Mucosa of gallbladder (tissue), 1 donor: ENCODE measurements at regions not wholly inside any gene's neighbourhood (a gene's known extent, or its start where the extent isn't known, plus 50 kb on each side); places are given as distances from the start of the nearest gene placed in this dataset.

ENCODE experiments used
- DNase-seq: peaks from one replicate; pipeline ENCODE4 v3.0.0-alpha.2; 2020; ENCODE audit warnings: low spot score
- donor health status: DM: no; HTN: no; CAD: no.

DNA sequence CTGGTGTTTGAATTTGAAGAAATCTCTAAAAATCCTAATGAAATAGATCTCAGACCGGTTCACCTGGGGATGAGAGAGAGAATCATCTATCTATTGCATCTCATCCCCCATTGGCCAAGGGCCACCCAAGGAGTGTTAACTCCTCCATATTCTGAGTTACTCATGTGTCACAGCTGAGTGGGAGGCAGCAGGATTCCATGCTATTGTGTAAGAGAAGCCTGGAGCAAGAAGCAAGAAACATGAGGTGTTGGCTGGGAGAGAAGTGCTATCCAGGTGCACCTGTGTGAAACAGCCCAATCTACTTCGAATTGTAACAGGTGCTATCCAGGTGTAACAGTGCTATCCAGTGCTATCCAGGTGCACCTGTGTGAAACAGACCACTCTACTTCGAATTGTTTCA lies 150.3 kb upstream of the MAOA start:
- no peak for DNase-seq

DNA sequence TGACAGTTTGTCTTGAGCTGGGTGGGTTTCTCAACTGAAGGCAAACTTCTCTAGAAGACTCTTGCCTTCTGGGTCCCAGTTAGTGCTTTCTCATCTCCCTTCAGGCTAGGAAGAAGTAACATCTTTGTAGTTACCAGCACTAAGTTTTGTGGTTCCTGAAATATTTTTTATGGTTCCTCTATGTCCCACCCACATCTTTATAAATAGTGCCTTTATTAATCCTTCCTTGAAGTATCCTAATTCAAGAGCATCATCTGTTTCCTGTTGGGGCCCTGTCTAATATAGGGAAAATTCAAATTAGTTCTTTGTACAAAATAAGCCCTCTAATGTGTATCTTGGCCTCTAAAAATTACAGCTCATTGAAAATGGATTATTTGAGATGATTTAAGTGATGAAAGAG lies 147.4 kb upstream of the MAOA start:
- DNase-seq: no peak

DNA sequence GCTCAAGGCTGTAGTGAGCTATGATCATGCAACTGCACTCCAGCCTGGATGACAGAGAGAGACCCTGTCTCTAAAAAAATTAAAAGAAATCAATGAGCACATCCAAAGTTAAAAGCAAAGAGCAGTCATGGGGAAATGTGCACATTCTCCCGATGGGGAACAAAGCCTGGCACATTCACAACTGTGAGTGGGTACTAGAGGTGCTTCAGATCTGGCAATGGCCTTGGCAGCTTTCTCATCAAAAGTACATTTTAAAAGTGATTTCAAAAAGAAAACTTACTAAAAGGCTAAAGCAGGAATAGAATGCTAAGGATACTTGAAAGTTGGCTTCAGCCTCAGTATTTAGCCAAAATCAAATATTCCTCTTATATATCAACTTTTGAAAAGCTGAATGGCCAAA lies 145.9 kb upstream of the MAOA start:
- no peak for DNase-seq

DNA sequence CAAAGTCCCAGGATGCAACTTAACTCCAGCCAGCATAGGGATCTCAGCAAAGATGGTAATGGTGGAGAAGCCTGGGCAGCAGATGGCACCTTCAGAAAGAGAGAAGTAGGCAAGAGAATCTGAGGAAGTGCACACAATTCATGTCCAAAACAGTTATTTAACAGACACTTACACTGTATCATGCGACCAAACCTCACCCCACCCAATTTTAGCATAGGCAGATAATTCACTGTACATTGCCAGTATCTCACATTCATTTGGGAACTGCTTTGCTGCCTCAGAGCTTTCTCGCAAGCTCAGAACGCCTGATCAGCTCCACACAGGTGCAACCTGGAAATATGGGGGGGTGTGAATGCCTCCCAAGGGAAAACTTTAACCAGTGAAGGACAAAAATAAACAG lies 143.0 kb upstream of the MAOA start:
- DNase-seq: no peak

DNA sequence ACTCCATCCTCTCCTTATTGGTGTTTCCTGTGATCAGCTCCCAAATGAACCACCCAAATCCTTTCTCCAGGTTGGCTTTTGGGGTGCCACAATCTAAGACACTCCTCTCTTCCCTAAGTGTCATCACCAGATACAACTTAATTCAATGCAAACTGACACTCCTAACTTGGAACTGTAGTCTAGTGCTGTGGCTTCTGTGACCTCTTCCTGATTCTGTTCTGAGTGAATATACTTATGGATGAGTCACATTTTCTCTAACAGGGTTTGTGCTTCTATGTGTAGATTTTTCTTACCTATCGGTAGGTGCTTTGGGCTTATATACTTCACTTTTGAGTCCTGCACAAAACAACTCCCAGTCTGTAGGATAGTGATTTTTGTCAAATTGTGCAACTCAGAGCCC lies 141.3 kb upstream of the MAOA start:
- no peak for DNase-seq

DNA sequence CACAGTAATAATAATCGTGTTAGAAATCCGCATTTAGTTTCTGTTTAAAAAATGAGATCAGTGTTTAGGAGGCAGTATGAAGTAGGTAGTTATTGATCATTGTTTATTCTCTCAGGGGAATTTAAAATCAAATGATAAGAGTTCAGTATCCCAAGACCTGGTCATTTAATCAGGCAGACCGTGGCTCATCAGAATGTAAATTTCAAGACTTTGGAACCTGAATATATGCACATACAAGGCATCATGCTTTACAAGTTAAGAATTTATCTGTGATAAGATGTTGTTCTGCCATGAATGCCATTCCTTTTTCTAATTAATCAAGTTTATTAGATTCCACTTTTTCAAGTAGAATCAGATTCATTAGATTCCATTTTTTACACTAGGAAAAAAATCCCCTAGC lies 133.5 kb upstream of the MAOA start:
- no peak for DNase-seq

DNA sequence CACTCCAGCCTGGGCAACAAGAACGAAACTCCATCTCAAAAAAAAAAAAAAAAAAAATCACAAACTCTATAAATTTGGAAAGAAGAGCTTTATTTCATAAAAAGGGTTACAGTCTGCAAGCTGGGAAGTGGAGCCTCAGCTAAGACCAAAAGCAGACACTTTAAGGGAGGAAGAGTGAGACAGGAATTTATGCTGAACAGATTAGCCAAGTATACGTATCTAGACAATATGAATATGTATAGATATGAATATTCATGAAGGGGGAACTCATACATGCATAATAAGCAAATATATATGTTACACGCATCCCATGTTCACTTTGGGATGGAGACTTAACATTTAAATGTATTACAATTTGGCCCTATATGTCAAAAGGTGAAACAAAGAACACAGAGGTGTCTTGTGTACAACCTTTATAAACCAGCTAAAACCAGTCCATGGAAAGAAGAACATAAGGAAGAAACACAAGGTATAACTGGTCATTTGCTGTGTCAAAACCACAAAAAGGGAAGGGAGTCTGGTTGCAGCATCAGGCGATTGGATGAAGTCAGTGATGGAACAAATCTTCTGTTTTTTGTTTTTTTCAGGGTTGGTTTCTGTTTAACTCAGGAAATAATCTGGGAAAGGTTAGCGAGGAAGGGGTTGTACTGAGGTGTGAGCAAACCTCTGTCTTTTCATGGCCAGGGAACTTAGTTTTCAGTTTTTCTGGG lies 130.0 kb upstream of the MAOA start:
- DNase-seq: no peak

DNA sequence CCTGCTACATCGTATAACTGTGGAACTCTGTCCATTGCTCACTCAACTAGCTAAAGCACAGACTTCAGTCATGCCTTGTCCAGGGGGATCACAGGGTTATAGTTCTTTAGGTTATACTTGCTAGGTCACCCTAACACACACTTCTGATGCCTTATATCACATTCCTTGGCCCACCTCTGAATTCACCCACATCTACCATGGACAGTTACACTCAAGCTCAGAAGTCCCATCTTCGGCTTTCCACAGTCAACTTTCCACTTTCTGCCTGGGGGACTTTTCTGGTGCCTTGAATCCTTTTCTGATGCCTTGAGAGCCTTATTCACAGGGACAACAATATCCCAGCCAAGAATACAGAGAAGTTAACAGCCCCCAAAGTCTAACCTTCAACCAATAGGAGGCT lies 129.2 kb upstream of the MAOA start:
- DNase-seq: no peak

DNA sequence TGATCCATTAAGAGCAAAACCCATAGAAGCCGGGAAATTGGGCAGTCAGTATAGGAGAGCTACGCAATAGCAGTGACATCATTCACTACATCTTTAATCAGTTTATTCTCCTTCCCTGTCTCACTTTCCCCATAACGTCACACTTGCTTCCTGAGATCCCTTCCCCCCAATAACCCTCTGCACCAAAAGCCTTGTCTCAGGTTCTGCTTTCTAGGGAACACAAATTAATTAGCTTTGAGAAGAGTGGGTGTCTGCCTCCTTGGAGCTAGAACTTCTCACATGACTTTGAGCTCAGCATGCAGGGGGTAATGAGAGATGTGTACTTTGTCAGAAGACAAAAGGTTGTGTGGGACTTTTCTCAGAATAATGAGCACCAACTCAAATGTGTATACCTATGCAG lies 128.3 kb upstream of the MAOA start:
- DNase-seq: no peak

DNA sequence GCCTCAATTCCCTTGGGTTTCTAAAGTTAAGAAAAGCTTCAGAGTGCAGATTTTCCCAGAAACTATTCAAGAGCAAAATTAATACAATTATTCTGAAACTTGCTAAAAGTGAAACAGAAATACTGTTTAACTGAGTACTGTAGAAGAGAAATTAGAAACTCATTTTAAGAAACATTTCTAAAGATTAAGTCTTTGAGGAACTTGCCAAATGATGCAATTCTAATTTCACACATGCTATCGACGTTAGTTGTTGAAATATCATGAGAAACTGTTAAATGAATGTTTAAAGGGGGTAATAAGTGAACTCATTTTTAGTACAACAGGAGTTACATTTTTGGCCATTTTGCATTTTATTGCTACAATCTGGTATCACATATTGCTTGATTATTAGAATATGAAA lies 125.3 kb upstream of the MAOA start:
- DNase-seq: no peak

DNA sequence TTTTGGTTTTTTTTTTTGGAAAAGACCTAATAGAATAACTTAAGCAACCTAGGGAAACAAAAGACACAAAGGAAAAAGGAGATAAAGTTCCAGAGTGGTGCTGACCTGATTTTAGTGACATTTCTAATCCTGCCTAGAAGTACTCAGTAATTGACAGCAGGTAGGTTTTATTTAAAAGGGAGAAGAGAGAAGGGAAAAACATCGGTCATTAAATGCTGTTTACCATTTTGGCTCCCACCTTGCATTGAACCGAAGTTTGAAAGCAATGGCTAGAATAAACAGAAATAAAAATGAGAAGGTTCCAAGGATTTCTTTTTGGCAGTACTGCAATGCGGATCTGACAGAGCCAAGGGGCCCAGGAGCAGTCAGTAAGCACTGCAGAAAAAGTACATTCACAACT lies 115.8 kb upstream of the MAOA start:
- DNase-seq: no peak

DNA sequence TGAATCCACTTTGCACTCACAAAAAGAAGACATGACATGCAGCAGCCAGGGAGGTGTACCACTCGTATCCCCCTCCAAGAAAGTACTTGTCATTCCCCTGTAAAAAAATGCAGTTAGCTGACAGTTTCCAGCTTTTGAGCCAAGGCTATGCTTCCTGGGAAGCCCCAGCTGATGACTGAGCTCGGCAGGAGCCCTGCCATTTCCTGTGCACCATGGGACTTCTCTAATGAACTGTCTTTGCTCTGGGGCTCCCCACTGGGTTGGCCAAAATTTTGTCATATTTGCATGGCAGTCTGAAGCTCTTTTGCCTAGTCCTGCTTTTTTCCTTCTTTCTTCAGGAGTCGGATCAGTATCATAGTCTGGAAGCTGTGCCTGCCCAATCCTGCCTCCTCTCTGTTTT lies 104.5 kb upstream of the MAOA start:
- no peak for DNase-seq

DNA sequence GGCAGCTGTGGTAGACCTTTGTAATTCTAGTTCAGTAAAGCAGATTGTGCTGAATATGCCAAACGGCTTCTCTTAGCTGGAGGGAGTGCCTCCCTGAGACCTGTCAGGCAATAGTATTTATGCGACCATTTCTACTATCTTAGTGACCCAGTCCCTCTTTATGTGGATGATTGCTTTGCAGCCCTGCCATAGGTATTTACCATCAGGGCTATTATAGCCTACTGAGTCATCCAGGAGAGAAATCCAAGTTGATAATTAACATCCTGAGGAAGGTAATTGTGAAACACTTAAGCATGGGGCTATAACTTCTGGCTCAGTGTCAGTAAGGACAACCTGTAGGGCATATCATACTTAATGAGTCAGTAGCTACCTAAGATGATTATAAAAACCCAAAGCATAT lies 103.9 kb upstream of the MAOA start:
- DNase-seq: no peak

DNA sequence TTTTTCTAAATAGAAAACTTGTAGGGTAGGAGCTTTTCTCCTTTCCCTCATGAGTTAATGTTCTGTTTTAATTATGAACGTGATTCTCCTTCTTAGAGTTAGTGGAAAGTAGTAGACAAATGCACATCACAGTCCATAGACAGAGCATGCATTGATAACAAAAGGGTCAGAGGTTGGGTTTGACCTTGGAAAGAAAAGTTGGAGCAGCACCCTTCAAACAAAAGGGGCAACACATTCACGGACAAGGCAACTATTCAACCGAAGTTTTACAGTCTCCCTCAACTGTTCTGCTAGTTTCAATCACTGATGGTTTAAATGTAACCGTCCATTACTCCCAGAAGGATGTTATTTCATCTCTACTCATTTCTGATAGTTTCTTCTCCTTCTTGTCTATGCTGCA lies 103.4 kb upstream of the MAOA start:
- no peak for DNase-seq

DNA sequence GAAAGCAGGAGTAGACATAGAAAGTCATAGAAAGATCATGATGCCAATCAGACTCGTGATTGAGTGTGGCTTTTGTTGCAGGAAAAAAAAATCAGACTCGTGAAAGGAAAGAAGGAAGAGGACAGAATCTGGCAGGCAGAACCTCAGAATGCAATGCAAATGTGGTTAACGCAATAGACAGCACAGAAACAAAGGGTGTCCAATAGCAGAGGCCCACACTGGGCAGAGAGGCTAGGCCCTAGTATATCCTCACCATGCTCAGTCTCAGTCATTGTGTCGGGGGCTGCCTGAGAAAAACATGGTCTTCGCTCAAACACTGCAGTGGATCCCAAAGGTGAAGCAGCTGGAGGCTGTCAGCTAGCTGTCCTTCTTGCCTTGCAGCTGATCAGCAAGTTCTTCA lies 102.8 kb upstream of the MAOA start:
- no peak for DNase-seq

DNA sequence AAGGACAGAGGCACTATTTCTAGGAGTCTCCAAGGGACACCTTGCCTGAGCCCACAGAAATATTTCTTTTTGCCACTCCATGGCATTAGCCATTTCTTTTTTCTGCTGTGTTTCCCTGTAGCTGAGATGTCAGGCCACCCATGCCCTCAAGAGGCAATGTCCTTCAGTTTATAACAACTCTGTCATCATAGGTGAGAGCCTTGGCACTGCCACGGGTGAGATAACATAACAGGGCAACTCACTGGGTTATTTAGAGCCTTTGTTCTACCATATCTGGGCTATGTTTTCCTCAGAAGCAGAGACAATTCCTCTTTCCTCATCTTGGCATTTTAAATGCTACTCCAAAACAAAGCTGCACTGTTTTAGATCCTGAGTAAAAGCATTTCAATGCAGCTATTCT lies 99.9 kb upstream of the MAOA start:
- no peak for DNase-seq

DNA sequence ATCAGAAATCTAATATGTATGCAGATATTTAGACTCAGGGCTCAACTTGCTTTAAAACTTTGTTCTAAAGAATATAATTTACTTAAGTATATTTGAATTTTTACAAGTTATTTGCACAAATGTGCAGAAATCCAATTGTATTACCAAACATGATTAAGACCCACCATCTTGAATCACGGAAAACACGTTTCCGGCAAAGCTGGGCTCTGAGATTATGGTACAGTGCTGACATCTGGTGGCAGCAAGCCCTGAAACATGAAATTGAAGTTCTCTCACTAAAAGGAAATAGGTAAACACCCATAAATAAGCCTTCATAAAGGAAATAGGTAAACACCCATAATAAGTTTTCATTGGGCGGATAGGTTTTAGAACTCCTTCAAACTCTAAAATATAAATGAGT lies 98.3 kb upstream of the MAOA start:
- peak; percentile 67 for DNase-seq

DNA sequence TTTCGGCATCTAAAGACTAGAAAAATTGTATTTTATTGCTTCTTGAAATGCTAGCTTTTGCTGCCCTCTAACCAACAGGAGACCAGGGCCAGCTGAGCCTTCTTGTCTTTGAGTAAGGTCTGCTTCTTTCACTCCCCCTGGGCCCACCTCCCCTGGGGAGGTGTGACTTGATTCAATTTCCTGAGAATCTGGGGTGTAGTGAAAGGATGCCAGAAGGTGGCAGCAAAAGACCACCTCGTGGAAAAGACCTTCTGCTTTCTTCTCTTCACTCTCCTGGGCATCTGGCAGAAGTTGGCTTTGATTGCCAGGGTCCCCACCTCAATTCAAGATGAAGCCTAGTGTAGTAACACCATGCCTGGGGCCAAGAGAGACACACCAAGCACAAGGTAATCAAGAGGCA lies 96.5 kb upstream of the MAOA start:
- peak; percentile 43 for DNase-seq

DNA sequence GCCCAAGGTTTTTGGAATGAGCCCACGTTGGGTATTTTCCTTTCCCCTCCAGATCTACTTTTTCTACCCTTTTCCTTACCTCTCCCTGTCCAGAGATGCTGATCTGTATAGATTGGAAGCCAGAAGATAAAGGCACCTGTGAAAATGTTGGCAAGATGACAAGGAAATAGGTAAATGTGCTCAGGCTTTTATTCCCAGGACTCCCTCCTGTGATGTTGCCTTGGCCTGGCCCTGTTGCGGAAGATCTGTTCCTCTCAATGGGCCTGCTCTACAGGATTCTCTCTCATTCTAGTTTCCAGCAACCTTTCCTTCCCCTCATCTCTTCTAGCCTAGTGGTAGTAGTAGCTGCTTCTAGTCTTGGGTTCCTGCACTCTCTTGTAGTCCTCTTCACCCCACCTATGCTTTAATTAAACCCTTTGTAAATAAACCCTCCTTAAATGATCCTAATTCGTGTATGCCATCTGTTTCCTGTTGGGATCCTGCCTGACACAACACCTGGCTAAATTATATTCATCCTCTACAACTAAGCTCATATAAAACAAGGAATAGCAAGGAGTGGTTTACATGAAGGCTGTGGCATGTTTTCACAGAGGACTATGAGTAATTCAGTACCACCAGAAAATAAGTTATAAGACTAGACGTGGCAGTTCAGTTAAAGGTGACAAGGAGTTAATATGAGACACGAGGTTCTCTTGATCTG lies 95.7 kb upstream of the MAOA start:
- DNase-seq: no peak

DNA sequence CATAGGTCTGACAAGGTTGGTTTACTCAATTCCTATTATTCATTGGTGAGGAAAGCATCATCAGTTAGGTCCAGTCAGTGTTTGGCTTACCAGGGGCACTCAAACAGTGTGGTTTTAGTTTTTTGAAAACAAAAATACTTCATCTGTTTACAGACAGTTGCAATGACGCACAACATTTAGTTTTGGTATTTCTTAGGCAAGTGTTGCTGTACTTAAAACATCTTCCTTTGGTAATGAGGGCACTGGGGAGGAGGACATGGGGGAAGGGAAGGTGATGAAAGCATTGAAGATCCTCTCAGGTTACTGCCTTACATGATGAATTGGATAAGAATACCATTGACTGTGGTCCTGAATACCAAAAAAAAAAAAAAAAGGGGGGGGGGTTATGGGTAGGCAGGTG lies 93.7 kb upstream of the MAOA start:
- DNase-seq: no peak

DNA sequence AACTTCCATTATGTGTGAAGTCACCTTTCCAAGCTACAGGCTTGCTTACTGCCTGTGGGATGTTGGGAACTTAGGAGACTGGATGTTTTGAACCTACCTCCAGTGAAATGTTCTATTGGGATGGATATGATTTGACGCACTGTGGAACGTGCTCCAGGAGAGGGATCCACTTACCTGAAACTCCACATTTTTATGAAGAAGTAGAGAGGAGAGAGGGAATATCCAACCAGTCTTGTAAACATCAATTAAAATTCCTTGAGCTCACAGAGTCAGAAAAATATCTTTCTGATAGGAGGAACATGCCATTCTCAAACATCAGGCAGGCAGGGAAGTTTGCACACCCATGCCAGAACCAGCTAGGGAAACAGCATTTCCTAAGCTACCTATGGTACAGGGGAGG lies 91.1 kb upstream of the MAOA start:
- no peak for DNase-seq

DNA sequence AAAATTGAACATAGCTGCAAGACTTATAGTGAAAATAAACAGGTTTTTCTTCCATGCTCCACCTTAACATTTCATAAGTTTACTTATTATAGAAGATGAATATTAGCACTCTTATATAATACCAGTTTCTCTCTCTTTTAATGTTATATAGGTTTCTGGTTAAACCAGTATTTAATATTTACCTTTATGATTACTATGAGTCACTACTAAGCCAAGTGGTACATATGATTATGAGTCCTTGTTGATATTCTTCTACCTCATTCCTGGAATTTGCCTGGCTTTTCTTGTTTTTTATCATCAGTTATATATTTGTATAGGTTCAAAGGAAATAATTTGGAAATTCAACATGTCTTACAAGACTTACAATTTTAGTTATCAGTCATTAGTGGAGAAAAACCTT lies 89.9 kb upstream of the MAOA start:
- no peak for DNase-seq

DNA sequence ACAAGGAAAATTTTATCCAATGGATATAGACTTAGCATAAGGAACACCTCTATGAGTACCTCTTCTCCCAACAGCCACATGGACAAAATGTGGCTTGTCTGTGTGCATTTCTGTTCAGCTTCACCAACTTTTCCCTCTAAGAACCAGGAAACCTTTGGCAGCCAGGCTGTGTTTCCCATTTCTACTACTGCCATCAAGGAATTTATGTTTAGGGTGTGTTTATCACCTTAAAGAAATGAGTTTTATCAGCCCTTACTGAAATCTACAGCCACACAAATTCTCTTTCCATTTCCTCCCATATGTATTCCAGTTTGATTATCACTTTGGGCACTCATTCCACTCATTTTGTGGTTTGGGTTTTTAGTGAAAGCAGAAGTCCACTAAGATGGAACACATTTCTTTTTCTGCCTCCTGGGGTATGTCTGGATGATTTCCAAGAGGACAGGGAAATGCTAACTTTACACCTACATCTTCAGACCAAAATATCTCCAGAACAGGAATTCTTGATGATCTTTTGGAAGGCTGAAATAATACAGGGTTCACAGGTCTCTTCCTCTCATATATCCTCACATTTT lies 82.6 kb upstream of the MAOA start:
- DNase-seq: no peak

DNA sequence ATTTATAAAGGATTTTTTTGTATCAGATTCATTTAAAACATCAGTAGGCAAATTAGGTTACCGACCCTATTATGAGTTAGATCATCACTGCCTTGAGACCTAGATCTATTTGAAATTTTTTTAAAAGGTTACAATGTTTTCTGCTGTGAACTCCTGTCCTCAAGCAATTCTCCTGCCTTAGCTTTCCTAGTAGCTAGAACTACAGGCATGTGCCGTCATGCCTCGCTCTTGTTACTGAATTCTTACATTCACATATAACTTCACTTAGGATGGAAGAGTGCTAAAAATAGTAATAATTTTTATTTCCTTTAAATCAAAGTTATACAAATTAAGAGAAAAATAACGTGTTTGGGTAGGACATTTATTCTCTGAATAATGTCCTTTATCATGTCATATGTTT lies 75.5 kb upstream of the MAOA start:
- no peak for DNase-seq
